ENCODE measurements at regions not wholly inside any gene's neighbourhood (a gene's known extent, or its start where the extent isn't known, plus 50 kb on each side); places are given as distances from the start of the nearest gene placed in this dataset.
"Not testable (repeated sequence)": the region's sequence is repeated elsewhere in the genome, so short reads cannot be mapped to it uniquely, and the experiment has no call there.

GRCh38 chr4:137393044-137393443, 139.2 kb downstream of the PCDH18 start:
- DNase-seq = no peak

- peak; percentile 67 for DNase-seq
These were observed 141.6 kb downstream of the PCDH18 start for GRCh38 chr4:137390707-137391106.

GRCh38 chr4:137389911-137390520, 142.3 kb downstream of the PCDH18 start:
- DNase-seq = no peak

- DNase-seq = no peak
These were observed 144.4 kb downstream of the PCDH18 start for GRCh38 chr4:137387924-137388323.

GRCh38 chr4:137384476-137384875, 147.8 kb downstream of the PCDH18 start:
- no peak for DNase-seq

- DNase-seq = peak; percentile 14
These were observed 153.5 kb downstream of the PCDH18 start for GRCh38 chr4:137378821-137379220.

- DNase-seq = no peak
These were observed 153.9 kb downstream of the PCDH18 start for GRCh38 chr4:137378393-137378792.

- no peak for DNase-seq
These were observed 156.0 kb downstream of the PCDH18 start for GRCh38 chr4:137376312-137376711.

GRCh38 chr4:137375111-137375850, 157.0 kb downstream of the PCDH18 start:
- DNase-seq = no peak

- no peak for DNase-seq
These were observed 161.6 kb downstream of the PCDH18 start for GRCh38 chr4:137370679-137371078.

GRCh38 chr4:137370206-137370633, 162.1 kb downstream of the PCDH18 start:
- DNase-seq = no peak

- DNase-seq = no peak
These were observed 164.7 kb downstream of the PCDH18 start for GRCh38 chr4:137367620-137368019.

- DNase-seq = no peak
These were observed 168.8 kb downstream of the PCDH18 start for GRCh38 chr4:137363496-137363895.

- no peak for DNase-seq
These were observed 170.4 kb downstream of the PCDH18 start for GRCh38 chr4:137361756-137362470.

GRCh38 chr4:137360761-137361160, 171.5 kb downstream of the PCDH18 start:
- DNase-seq = no peak

GRCh38 chr4:137359691-137360315, 172.5 kb downstream of the PCDH18 start:
- DNase-seq = peak; percentile 60

- not testable (repeated sequence) for DNase-seq
These were observed 177.7 kb downstream of the PCDH18 start for GRCh38 chr4:137354562-137354961.

- no peak for DNase-seq
These were observed 184.9 kb downstream of the PCDH18 start for GRCh38 chr4:137347371-137347770.

GRCh38 chr4:137345597-137345996, 186.7 kb downstream of the PCDH18 start:
- DNase-seq = no peak

- no peak for DNase-seq
These were observed 189.1 kb downstream of the PCDH18 start for GRCh38 chr4:137343221-137343620.

GRCh38 chr4:137333031-137333430, 199.3 kb downstream of the PCDH18 start:
- no peak for DNase-seq

- DNase-seq = no peak
These were observed 220.0 kb downstream of the PCDH18 start for GRCh38 chr4:137312257-137312656.
